Spleen (tissue), 11 donors: ENCODE measurements at regions not wholly inside any gene's neighbourhood (a gene's known extent, or its start where the extent isn't known, plus 50 kb on each side); places are given as distances from the start of the nearest gene placed in this dataset.
"Not testable (repeated sequence)": the region's sequence is repeated elsewhere in the genome, so short reads cannot be mapped to it uniquely, and the experiment has no call there.

Source experiments
- DNase-seq: peaks from one replicate; pipeline ENCODE4 v3.0.0-alpha.2; 2020
- H3K27ac ChIP-seq, 8 donors: fragments of 200-600 bp; sonication (generic) in 7 of 8; 1 replicate in 4 of 8; 2 replicates in 4 of 8; pipeline versions ENCODE4 v1.5.0 to v1.8.0; 2016 to 2021; ENCODE audit warnings: inconsistent platforms in 4 of 8, mild to moderate bottlenecking in 4 of 8, moderate library complexity in 1 of 8
- H3K27me3 ChIP-seq, 7 donors: fragments of 200-600 bp; sonication (generic) in 6 of 7; replicated peaks in 1 of 7; 1 replicate in 4 of 7; 2 replicates in 3 of 7; pipeline versions ENCODE4 v1.5.0 to v1.8.0; 2016 to 2021; ENCODE audit warnings: inconsistent platforms in 3 of 7, mild to moderate bottlenecking in 1 of 7
- H3K36me3 ChIP-seq, 6 donors: fragments of 200-600 bp; sonication (generic) in 5 of 6; 1 replicate in 4 of 6; 2 replicates in 2 of 6; pipeline versions ENCODE4 v1.5.0 to v1.8.0; 2016 to 2021; ENCODE audit warnings: inconsistent platforms in 2 of 6
- H3K4me1 ChIP-seq, 6 donors: fragments of 200-600 bp; sonication (generic) in 5 of 6; 1 replicate in 3 of 6; 2 replicates in 3 of 6; pipeline versions ENCODE4 v1.5.0 to v1.8.0; 2016 to 2021; ENCODE audit warnings: inconsistent platforms in 3 of 6
- H3K4me3 ChIP-seq, 8 donors: fragments of 200-600 bp; sonication (generic) in 7 of 8; 1 replicate in 4 of 8; 2 replicates in 4 of 8; pipeline versions ENCODE4 v1.5.0 to v1.8.0; 2016 to 2021; ENCODE audit warnings: inconsistent platforms in 4 of 8, mild to moderate bottlenecking in 4 of 8, moderate library complexity in 2 of 8
- H3K9me3 ChIP-seq, 8 donors: fragments of 200-600 bp; sonication (generic) in 7 of 8; 1 replicate in 4 of 8; 2 replicates in 4 of 8; pipeline versions ENCODE4 v1.5.0 to v1.8.0; 2016 to 2021; ENCODE audit warnings: inconsistent platforms in 4 of 8
- CTCF ChIP-seq, 11 experiments: fragments of 200-600 bp in 7 of 11; fragments of 450-650 bp in 4 of 11; sonication (generic) in 4 of 11; IDR thresholded peaks in 8 of 11; conservative IDR thresholded peaks in 3 of 11; 1 replicate in 7 of 11; 2 replicates in 4 of 11; pipeline versions ENCODE4 v1.4.0 to v1.8.0; 2016 to 2021; ENCODE audit warnings: antibody characterized with exemption in 11 of 11, inconsistent platforms in 4 of 11, mild to moderate bottlenecking in 1 of 11
- POLR2A ChIP-seq, 3 donors: fragments of 450-650 bp; IDR thresholded peaks; one replicate each; pipeline ENCODE4 v1.5.1; 2017; ENCODE audit warnings: antibody characterized with exemption in 3 of 3, mild to moderate bottlenecking in 1 of 3
- POLR2AphosphoS5 ChIP-seq, 3 donors: sonication (generic); formaldehyde crosslinking; IDR thresholded peaks; one replicate each; pipeline ENCODE4 v1.5.1; 2017; ENCODE audit warnings: antibody characterized with exemption in 3 of 3
- WGBS, 5 donors: extraction: QIAGEN DNeasy Blood & Tissue Kit in 3 of 5; methylation state at CpG; one replicate each; pipeline versions ENCODE4 v1.1.5 to v1.1.7; 2013 to 2018; 5-methylcytosine and 5-hydroxymethylcytosine counted together
- intact Hi-C: fragments of 100-400 bp; cut with DNase I; formaldehyde crosslinking; loops from one replicate; pipeline ENCODE4 v1.15.0; 2023; ENCODE audit warnings: low total_unique reads
- donor health status: healthy with polysubstance abuse.
- donor health status: DM: no; HTN: no; CAD: no; lungs with moderate emphysema.
- donor health status: DM: no; HTN: no; CAD: no.
- donor health status: Bipolar disorder and iron deficiency.
- donor health status: healthy.
- donor health status: DM: no; HTN: no; CAD: no.
- donor health status: DM: yes; HTN: yes; CAD: no.

GRCh38 chr4:165563851-165564250, 185.0 kb downstream of the CPE start:
- H3K36me3 ChIP-seq = no peaks in the 10 kb centered on the region
- intact Hi-C loops = no loop called here
- no peak overlapping the region for H3K27ac ChIP-seq
- TF ChIP-seq POLR2A (IDR thresholded peaks at IDR 0.05) = no peak
- TF ChIP-seq CTCF (IDR thresholded peaks at IDR 0.05 in 8 of 11, conservative IDR thresholded peaks at IDR 0.05 in 3 of 11) = no peak
- TF ChIP-seq POLR2AphosphoS5 (IDR thresholded peaks at IDR 0.05) = no peak
- no peaks in the 10 kb centered on the region for H3K4me1 ChIP-seq
- peaks cover 0 to 19% (median 8%) of the 10 kb centered on the region in 8 donors for H3K9me3 ChIP-seq
- no peak for DNase-seq
- H3K4me3 ChIP-seq = no peak overlapping the region
- no peaks in the 10 kb centered on the region for H3K27me3 ChIP-seq

DNA sequence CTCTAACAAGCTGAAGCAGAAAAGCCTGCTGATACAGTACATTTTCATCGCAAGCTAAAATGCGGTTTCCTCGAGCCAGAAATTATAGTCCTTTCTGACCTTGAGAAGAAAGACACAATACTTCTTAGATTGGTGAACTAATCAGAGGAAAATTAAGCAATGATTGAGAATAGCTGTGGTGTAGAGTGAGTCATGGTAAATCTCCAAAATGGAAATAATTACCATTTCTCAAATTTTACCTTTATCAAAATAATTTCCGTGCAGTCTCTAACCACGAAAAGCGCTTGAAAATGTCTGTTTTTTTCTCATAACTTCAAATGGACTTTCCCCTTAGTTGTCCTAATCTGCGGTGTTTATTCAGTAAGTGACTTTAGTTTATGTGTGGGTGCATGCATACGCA, 190.2 kb downstream of the CPE start:
- no peak overlapping the region for H3K4me3 ChIP-seq
- intact Hi-C loops = no loop called here
- TF ChIP-seq POLR2AphosphoS5 (IDR thresholded peaks at IDR 0.05) (no peak), CTCF (IDR thresholded peaks at IDR 0.05 in 8 of 11, conservative IDR thresholded peaks at IDR 0.05 in 3 of 11) (no peak), POLR2A (IDR thresholded peaks at IDR 0.05) (no peak)
- no peak overlapping the region for H3K27ac ChIP-seq
- H3K27me3 ChIP-seq = no peaks in the 10 kb centered on the region
- no peaks in the 10 kb centered on the region for H3K9me3 ChIP-seq
- no peaks in the 10 kb centered on the region for H3K4me1 ChIP-seq
- DNase-seq = no peak
- no peaks in the 10 kb centered on the region for H3K36me3 ChIP-seq
- WGBS, 5 donors = 80 to 92% (median 89%) methylated on average over 8 of the region's 8 CpGs

GRCh38 chr4:165571476-165571875, 192.7 kb downstream of the CPE start:
- intact Hi-C loops, H3K4me1 ChIP-seq, DNase-seq, H3K27ac ChIP-seq, H3K4me3 ChIP-seq, H3K36me3 ChIP-seq, H3K9me3 ChIP-seq, H3K27me3 ChIP-seq: not testable (repeated sequence)
- WGBS, 5 donors = 47 to 96% (median 86%) methylated on average over 1 of the region's 1 CpG

- 46 to 77% (median 58%) methylated on average over 4 of the region's 4 CpGs for WGBS, 5 donors
- H3K27ac ChIP-seq = no peak overlapping the region
- DNase-seq = no peak
- intact Hi-C loops = no loop called here
- TF ChIP-seq POLR2AphosphoS5 (IDR thresholded peaks at IDR 0.05) (no peak), CTCF (IDR thresholded peaks at IDR 0.05 in 8 of 11, conservative IDR thresholded peaks at IDR 0.05 in 3 of 11) (no peak), POLR2A (IDR thresholded peaks at IDR 0.05) (no peak)
- no peaks in the 10 kb centered on the region for H3K4me1 ChIP-seq
- H3K36me3 ChIP-seq = no peaks in the 10 kb centered on the region
- no peaks in the 10 kb centered on the region for H3K27me3 ChIP-seq
- H3K9me3 ChIP-seq = peaks cover 0 to under 1% (median 0%) of the 10 kb centered on the region in 8 donors
- no peak overlapping the region for H3K4me3 ChIP-seq
These were observed 201.6 kb downstream of the CPE start for GRCh38 chr4:165580351-165580905.

DNA sequence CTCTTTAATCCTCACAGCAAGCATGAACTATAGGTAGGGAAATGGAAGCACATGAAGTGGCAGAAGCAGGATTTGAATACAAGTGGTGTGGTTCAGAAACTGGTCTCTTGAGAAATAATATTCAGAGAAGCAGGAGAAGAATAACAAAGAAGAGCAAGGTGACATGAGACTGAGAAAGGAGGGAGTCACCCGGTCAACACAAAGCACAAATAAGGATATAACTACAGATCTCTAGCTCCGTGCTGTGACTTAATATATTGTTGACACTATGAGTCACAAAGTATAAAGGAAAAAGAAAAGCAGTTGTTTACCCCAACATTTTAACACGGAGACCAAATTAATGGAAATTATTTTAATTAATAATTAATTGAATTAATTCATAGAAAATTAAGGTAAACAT, 204.5 kb downstream of the CPE start:
- Histone ChIP-seq H3K4me1 (no peaks in the 10 kb centered on the region), H3K27ac (no peak overlapping the region), H3K9me3 (peaks cover 0 to 7% (median 0%) of the 10 kb centered on the region in 8 donors), H3K4me3 (no peak overlapping the region), H3K27me3 (no peaks in the 10 kb centered on the region), H3K36me3 (no peaks in the 10 kb centered on the region)
- no peak for DNase-seq
- TF ChIP-seq POLR2AphosphoS5 (IDR thresholded peaks at IDR 0.05) (no peak), POLR2A (IDR thresholded peaks at IDR 0.05) (no peak), CTCF (IDR thresholded peaks at IDR 0.05 in 8 of 11, conservative IDR thresholded peaks at IDR 0.05 in 3 of 11) (no peak)
- intact Hi-C loops = no loop called here
- WGBS, 5 donors = 86 to 93% (median 91%) methylated on average over 3 of the region's 3 CpGs
